HEK293 (cell line): ENCODE measurements at regions not wholly inside any gene's neighbourhood (a gene's known extent, or its start where the extent isn't known, plus 50 kb on each side); places are given as distances from the start of the nearest gene placed in this dataset.

Experiments used
- CTCF ChIA-PET: fragments of 350-600 bp; formaldehyde crosslinking; extraction: SDS; loops from one replicate; lab custom pipeline; 2021; ENCODE audit warnings: antibody characterized with exemption; lab: Yijun Ruan, JAX
- POLR2A ChIA-PET: fragments of 300-600 bp; formaldehyde crosslinking; extraction: SDS; loops from one replicate; lab custom pipeline; 2020; ENCODE audit warnings: antibody characterized with exemption, inconsistent platforms; lab: Yijun Ruan, JAX
- H3K27ac ChIP-seq: fragments of 200-500 bp; sonication (Bioruptor generic); 2 replicates; pipeline ENCODE4 v1.5.1; 2014; ENCODE audit warnings: low read depth, low read length, control low read depth, inconsistent platforms; ENCODE audit errors: extremely low read depth
- H3K36me3 ChIP-seq, 2 experiments: fragments of 200-500 bp in 1 of 2; sonication (Bioruptor generic) in 1 of 2; 1 replicate in 1 of 2; 2 replicates in 1 of 2; pipeline ENCODE4 v1.5.1; 2014 to 2017; ENCODE audit warnings: inconsistent platforms in 2 of 2, low read length in 2 of 2; ENCODE audit not compliant: control insufficient read depth in 2 of 2, insufficient read depth in 1 of 2
- H3K4me1 ChIP-seq: fragments of 200-500 bp; sonication (Bioruptor generic); 2 replicates; pipeline ENCODE4 v1.5.1; 2014; ENCODE audit warnings: mild to moderate bottlenecking, low read length, inconsistent platforms; ENCODE audit not compliant: control insufficient read depth, insufficient read depth
- H3K4me3 ChIP-seq: 2 replicates; pipeline ENCODE4 v1.5.1; 2011; ENCODE audit warnings: low read depth, mild to moderate bottlenecking, control low read depth, low read length, moderate library complexity
- H3K9me3 ChIP-seq: fragments of 200-500 bp; sonication (Bioruptor generic); 2 replicates; pipeline ENCODE4 v1.5.1; 2014; ENCODE audit warnings: low read depth, low read length, inconsistent platforms; ENCODE audit not compliant: control insufficient read depth, insufficient read depth
- AEBP2 ChIP-seq: fragments of 450-650 bp; formaldehyde crosslinking; IDR thresholded peaks from 2 replicates; pipeline ENCODE4 v1.5.1; 2016; ENCODE audit warnings: missing biosample characterization, missing genetic modification characterization, borderline replicate concordance
- HOXA7 ChIP-seq: sonication (generic); formaldehyde crosslinking; IDR thresholded peaks from 2 replicates; pipeline ENCODE4 v1.8.1; 2022; ENCODE audit warnings: missing genetic modification reagents, borderline replicate concordance
- KLF8 ChIP-seq: fragments of 450-650 bp; formaldehyde crosslinking; IDR thresholded peaks from 2 replicates; pipeline ENCODE4 v1.5.1; 2016; ENCODE audit warnings: missing biosample characterization, missing genetic modification characterization
- PATZ1 ChIP-seq: fragments of 450-650 bp; formaldehyde crosslinking; IDR thresholded peaks from 2 replicates; pipeline ENCODE4 v1.5.1; 2016; ENCODE audit warnings: missing biosample characterization, missing genetic modification characterization
- SETDB1 ChIP-seq: IDR thresholded peaks from one replicate; pipeline ENCODE4 v1.6.1; 2017; ENCODE audit warnings: mild to moderate bottlenecking, low read length, moderate library complexity, mixed read lengths; ENCODE audit not compliant: insufficient read length
- TRIM28 ChIP-seq: IDR thresholded peaks from 2 replicates; pipeline ENCODE4 v1.6.1; 2011; ENCODE audit warnings: low read length, control low read depth, borderline replicate concordance
- YY1 ChIP-seq: fragments of 450-650 bp; formaldehyde crosslinking; IDR thresholded peaks from 2 replicates; pipeline ENCODE4 v1.5.1; 2018; ENCODE audit warnings: missing biosample characterization, missing genetic modification characterization
- ZBTB48 ChIP-seq: fragments of 450-650 bp; formaldehyde crosslinking; IDR thresholded peaks from 2 replicates; pipeline ENCODE4 v1.5.1; 2016; ENCODE audit warnings: missing biosample characterization, missing genetic modification characterization
- ZNF2 ChIP-seq: fragments of 450-650 bp; formaldehyde crosslinking; IDR thresholded peaks from 2 replicates; pipeline ENCODE4 v1.5.1; 2016; ENCODE audit warnings: missing biosample characterization, missing genetic modification characterization
- ZNF214 ChIP-seq: fragments of 450-650 bp; formaldehyde crosslinking; IDR thresholded peaks from 2 replicates; pipeline ENCODE4 v1.5.1; 2017; ENCODE audit warnings: missing biosample characterization, mild to moderate bottlenecking, missing genetic modification characterization, borderline replicate concordance
- ZNF26 ChIP-seq: fragments of 450-650 bp; formaldehyde crosslinking; IDR thresholded peaks from 2 replicates; pipeline ENCODE4 v1.5.1; 2016; ENCODE audit warnings: missing biosample characterization, missing genetic modification characterization
- ZNF280C ChIP-seq: fragments of 450-650 bp; formaldehyde crosslinking; IDR thresholded peaks from 2 replicates; pipeline ENCODE4 v1.5.1; 2016; ENCODE audit warnings: missing biosample characterization, missing genetic modification characterization
- ZNF335 ChIP-seq: fragments of 450-650 bp; formaldehyde crosslinking; conservative IDR thresholded peaks from 2 replicates; pipeline ENCODE4 v1.5.1; 2016; ENCODE audit warnings: missing biosample characterization, missing genetic modification characterization
- ZNF473 ChIP-seq: fragments of 450-650 bp; formaldehyde crosslinking; IDR thresholded peaks from 2 replicates; pipeline ENCODE4 v1.5.1; 2017; ENCODE audit warnings: missing biosample characterization, missing genetic modification characterization
- ZNF521 ChIP-seq: fragments of 450-650 bp; formaldehyde crosslinking; IDR thresholded peaks from 2 replicates; pipeline ENCODE4 v1.5.1; 2017; ENCODE audit warnings: missing biosample characterization, mild to moderate bottlenecking, missing genetic modification characterization
- ZNF558 ChIP-seq: fragments of 450-650 bp; formaldehyde crosslinking; IDR thresholded peaks from 2 replicates; pipeline ENCODE4 v1.5.1; 2016; ENCODE audit warnings: missing biosample characterization, missing genetic modification characterization
- ZNF571 ChIP-seq: fragments of 450-650 bp; formaldehyde crosslinking; IDR thresholded peaks from 2 replicates; pipeline ENCODE4 v1.5.0; 2017; ENCODE audit warnings: missing biosample characterization, missing genetic modification characterization
- ZNF629 ChIP-seq: fragments of 450-650 bp; formaldehyde crosslinking; IDR thresholded peaks from 2 replicates; pipeline ENCODE4 v1.5.1; 2017; ENCODE audit warnings: missing biosample characterization, missing genetic modification characterization
- ZNF664 ChIP-seq: fragments of 450-650 bp; formaldehyde crosslinking; IDR thresholded peaks from 2 replicates; pipeline ENCODE4 v1.5.1; 2016; ENCODE audit warnings: missing biosample characterization, missing genetic modification characterization
- ZNF704 ChIP-seq: fragments of 450-650 bp; formaldehyde crosslinking; IDR thresholded peaks from 2 replicates; pipeline ENCODE4 v1.5.1; 2016; ENCODE audit warnings: missing biosample characterization, missing genetic modification characterization
- ZNF777 ChIP-seq: fragments of 450-650 bp; formaldehyde crosslinking; IDR thresholded peaks from 2 replicates; pipeline ENCODE4 v1.5.1; 2017; ENCODE audit warnings: missing biosample characterization, missing genetic modification characterization, borderline replicate concordance
- ZNF830 ChIP-seq: fragments of 450-650 bp; IDR thresholded peaks from 2 replicates; pipeline ENCODE4 v1.5.0; 2018; ENCODE audit warnings: missing biosample characterization, missing genetic modification characterization, low read depth, mild to moderate bottlenecking, moderate library complexity
- ZSCAN18 ChIP-seq: fragments of 450-650 bp; formaldehyde crosslinking; IDR thresholded peaks from 2 replicates; pipeline ENCODE4 v1.5.1; 2016; ENCODE audit warnings: missing biosample characterization, missing genetic modification characterization
- ZSCAN5A ChIP-seq: fragments of 450-650 bp; formaldehyde crosslinking; IDR thresholded peaks from 2 replicates; pipeline ENCODE4 v1.5.1; 2016; ENCODE audit warnings: missing biosample characterization, missing genetic modification characterization

GRCh38 chr15:52960283-52960682 lies 170.1 kb upstream of the ONECUT1 start:
- Histone ChIP-seq H3K4me1 (no peaks in the 10 kb centered on the region), H3K27ac (no peak overlapping the region), H3K9me3 (no peaks in the 10 kb centered on the region), H3K4me3 (no peak overlapping the region), H3K36me3 (no peaks in the 10 kb centered on the region)
- POLR2A ChIA-PET: no interaction called here
- CTCF ChIA-PET: no interaction called here
- TF ChIP-seq AEBP2 (tag by site-specific recombination) (no peak), ZNF521 (no peak), ZNF704 (tag by site-specific recombination) (no peak), KLF8 (tag by site-specific recombination) (no peak), ZNF26 (tag by site-specific recombination) (no peak), HOXA7 (CRISPR knock-in tag) (no peak), TRIM28 (no peak), ZNF629 (tag by site-specific recombination) (no peak), ZNF664 (tag by site-specific recombination) (no peak), ZNF2 (no peak), SETDB1 (no peak), ZNF571 (tag by site-specific recombination) (no peak), ZNF558 (tag by site-specific recombination) (no peak)

- no peak overlapping the region for H3K4me3 ChIP-seq
- H3K4me1 ChIP-seq: no peaks in the 10 kb centered on the region
- no peaks in the 10 kb centered on the region for H3K36me3 ChIP-seq
- POLR2A ChIA-PET: no interaction called here
- TF ChIP-seq PATZ1: no peak
- TF ChIP-seq ZNF777 (tag by site-specific recombination): no peak
- TF ChIP-seq ZNF629 (tag by site-specific recombination): no peak
- no peak for TF ChIP-seq ZNF473 (tag by site-specific recombination)
- no peak for TF ChIP-seq ZSCAN18
- no peak for TF ChIP-seq YY1 (tag by site-specific recombination)
- TF ChIP-seq ZNF830 (tag by site-specific recombination): no peak
- TF ChIP-seq ZNF214: no peak
- TF ChIP-seq ZBTB48 (tag by site-specific recombination): no peak
- no peak for TF ChIP-seq ZNF335 (tag by site-specific recombination)
- no peak for TF ChIP-seq ZSCAN5A (tag by site-specific recombination)
- TF ChIP-seq ZNF280C: no peak
- CTCF ChIA-PET: interaction anchor here (1.1 kb wide), 1 partner anchor 158 kb away, joined by 5 read pairs; no protein-coding TSS in a partner anchor
- no peaks in the 10 kb centered on the region for H3K9me3 ChIP-seq
- H3K27ac ChIP-seq: no peak overlapping the region
Observed at GRCh38 chr15:52943746-52944145, 153.6 kb upstream of the ONECUT1 start.
